SU-DHL-6 (cell line): ENCODE measurements at regions not wholly inside any gene's neighbourhood (a gene's known extent, or its start where the extent isn't known, plus 50 kb on each side); places are given as distances from the start of the nearest gene placed in this dataset.

ENCODE experiments used
- H2AFZ ChIP-seq: fragments of 200-600 bp; sonication (generic); 2 replicates; pipeline ENCODE4 v1.6.1; 2014; ENCODE audit warnings: low read depth, mild to moderate bottlenecking, moderate library complexity, mixed read lengths, antibody characterized with exemption, low read length; ENCODE audit not compliant: severe bottlenecking
- H3F3A ChIP-seq: fragments of 200-600 bp; shearing (Covaris generic); 2 replicates; pipeline ENCODE4 v1.6.0; 2016; ENCODE audit warnings: antibody characterized with exemption, mild to moderate bottlenecking; ENCODE audit not compliant: insufficient read depth
- H3K27ac ChIP-seq: fragments of 200-600 bp; sonication (generic); 2 replicates; pipeline ENCODE4 v1.5.1; 2016; ENCODE audit warnings: low read depth, mild to moderate bottlenecking, low read length, moderate library complexity, mixed read lengths
- H3K27me3 ChIP-seq: fragments of 200-600 bp; sonication (generic), shearing (Covaris generic); 2 replicates; pipeline ENCODE4 v1.6.0; 2014; ENCODE audit warnings: mild to moderate bottlenecking, low read length
- H3K36me3 ChIP-seq: fragments of 200-600 bp; sonication (generic); 2 replicates; pipeline ENCODE4 v1.6.1; 2014; ENCODE audit warnings: mild to moderate bottlenecking, low read length, mixed read lengths
- H3K4me2 ChIP-seq: fragments of 300-600, 200-600 bp; shearing (Covaris generic), sonication (generic); 2 replicates; pipeline ENCODE4 v1.6.0; 2014; ENCODE audit warnings: low read length, low read depth, mild to moderate bottlenecking; ENCODE audit not compliant: poor library complexity, severe bottlenecking
- H3K4me3 ChIP-seq: fragments of 200-600 bp; sonication (generic); 2 replicates; pipeline ENCODE4 v1.5.1; 2014; ENCODE audit warnings: antibody characterized with exemption, low read length, mild to moderate bottlenecking, mixed read lengths; ENCODE audit not compliant: insufficient read depth, poor library complexity, severe bottlenecking
- H3K79me2 ChIP-seq: fragments of 200-600 bp; sonication (generic); 2 replicates; pipeline ENCODE4 v1.6.1; 2014; ENCODE audit warnings: mild to moderate bottlenecking, low read length, moderate library complexity; ENCODE audit not compliant: insufficient read depth
- H3K9ac ChIP-seq: fragments of 200-600 bp; sonication (generic); 2 replicates; pipeline ENCODE4 v1.7.0; 2014; ENCODE audit warnings: mild to moderate bottlenecking, low read length
- H3K9me2 ChIP-seq: fragments of 200-600 bp; sonication (generic); replicated peaks from 2 replicates; pipeline ENCODE4 v1.6.1; 2014; ENCODE audit warnings: low read length; ENCODE audit not compliant: insufficient read depth
- H3K9me3 ChIP-seq: fragments of 200-600 bp; sonication (generic); 2 replicates; pipeline ENCODE4 v1.6.1; 2014; ENCODE audit warnings: low read length, mixed read lengths; ENCODE audit not compliant: insufficient read depth
- H4K20me1 ChIP-seq: fragments of 200-600 bp; sonication (generic); 2 replicates; pipeline ENCODE4 v1.6.1; 2014; ENCODE audit warnings: low read depth, mild to moderate bottlenecking, antibody characterized with exemption, low read length, moderate library complexity, mixed read lengths
- CTCF ChIP-seq: fragments of 200-600 bp; sonication (generic); IDR thresholded peaks from one replicate; pipeline ENCODE4 v1.5.1; 2017; ENCODE audit warnings: antibody characterized with exemption, mild to moderate bottlenecking, low read length, moderate library complexity; ENCODE audit not compliant: insufficient read depth, poor library complexity, severe bottlenecking
- EZH2phosphoT487 ChIP-seq: fragments of 200-600 bp; sonication (generic), shearing (Covaris generic); conservative IDR thresholded peaks from 2 replicates; pipeline ENCODE4 v1.6.1; 2018; ENCODE audit warnings: mild to moderate bottlenecking, antibody characterized with exemption, low read length, moderate library complexity, mixed read lengths

DNA sequence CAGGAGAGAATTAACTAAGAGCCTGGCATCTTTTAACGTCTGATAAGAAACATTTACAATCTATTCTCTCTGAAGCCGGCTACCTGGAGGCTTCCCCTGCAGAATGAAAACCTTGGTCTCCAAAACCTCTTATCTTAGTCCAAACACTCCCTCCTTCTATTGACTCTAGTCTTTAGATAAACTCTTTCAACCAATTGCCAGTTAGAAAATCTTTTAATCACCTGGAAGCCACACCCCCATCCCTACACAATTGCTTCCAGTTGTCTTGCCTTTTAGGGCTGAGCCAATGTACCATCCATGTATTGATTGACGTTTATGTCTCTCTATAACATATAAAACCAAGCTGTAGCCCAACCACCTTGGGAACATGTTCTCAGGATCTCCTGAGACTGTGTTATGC lies 1343.1 kb upstream of the C9orf72 start:
- TF ChIP-seq EZH2phosphoT487 (no peak), CTCF (no peak)
- Histone ChIP-seq H3K27me3 (no peaks in the 10 kb centered on the region), H3K36me3 (no peaks in the 10 kb centered on the region), H3K9me3 (no peaks in the 10 kb centered on the region), H3K4me2 (no peak overlapping the region), H4K20me1 (no peaks in the 10 kb centered on the region), H3K9ac (no peak overlapping the region), H3K27ac (no peak overlapping the region), H3F3A (no peaks in the 10 kb centered on the region), H3K9me2 (no peaks in the 10 kb centered on the region), H3K4me3 (no peak overlapping the region), H2AFZ (no peak overlapping the region), H3K79me2 (no peaks in the 10 kb centered on the region)

- H3K4me3 ChIP-seq = no peak overlapping the region
- no peak overlapping the region for H3K4me2 ChIP-seq
- no peaks in the 10 kb centered on the region for H4K20me1 ChIP-seq
- H3K27me3 ChIP-seq = no peaks in the 10 kb centered on the region
- H3K79me2 ChIP-seq = no peaks in the 10 kb centered on the region
- no peak for TF ChIP-seq EZH2phosphoT487
- TF ChIP-seq CTCF = no peak
- H3K36me3 ChIP-seq = no peaks in the 10 kb centered on the region
- no peaks in the 10 kb centered on the region for H3F3A ChIP-seq
- no peaks in the 10 kb centered on the region for H3K9me2 ChIP-seq
- H3K9me3 ChIP-seq = no peaks in the 10 kb centered on the region
- no peak overlapping the region for H3K9ac ChIP-seq
- no peak overlapping the region for H3K27ac ChIP-seq
- H2AFZ ChIP-seq = no peak overlapping the region
Measured at GRCh38 chr9:28921857-28922500, 1348.7 kb upstream of the C9orf72 start.

- Histone ChIP-seq H3K4me3 (no peak overlapping the region), H3K36me3 (no peaks in the 10 kb centered on the region), H3F3A (no peaks in the 10 kb centered on the region), H4K20me1 (no peaks in the 10 kb centered on the region), H3K4me2 (no peak overlapping the region), H3K79me2 (no peaks in the 10 kb centered on the region), H3K27me3 (no peaks in the 10 kb centered on the region), H3K9ac (no peak overlapping the region), H3K9me2 (no peaks in the 10 kb centered on the region), H3K9me3 (no peaks in the 10 kb centered on the region), H2AFZ (no peak overlapping the region), H3K27ac (no peak overlapping the region)
- TF ChIP-seq CTCF (no peak), EZH2phosphoT487 (no peak)
Measured at GRCh38 chr9:28922891-28923290, 1349.6 kb upstream of the C9orf72 start.
